MM.1S (cell line): ENCODE measurements at regions not wholly inside any gene's neighbourhood (a gene's known extent, or its start where the extent isn't known, plus 50 kb on each side); places are given as distances from the start of the nearest gene placed in this dataset.
A peak's percentile ranks its signal among the peaks of the same experiment; 100 is the strongest.

Experiments
- DNase-seq: peaks from one replicate; pipeline ENCODE4 v3.0.0-alpha.2; 2015
- H2AFZ ChIP-seq: fragments of 300-600 bp; sonication (generic); 2 replicates; pipeline ENCODE4 v1.6.0; 2016; ENCODE audit warnings: antibody characterized with exemption, low read length
- H3F3A ChIP-seq: fragments of 300-600 bp; sonication (generic); 2 replicates; pipeline ENCODE4 v1.6.1; 2016; ENCODE audit warnings: mild to moderate bottlenecking, antibody characterized with exemption, low read length, moderate library complexity, mixed read lengths; ENCODE audit not compliant: insufficient read depth
- H3K27ac ChIP-seq: fragments of 300-600 bp; sonication (generic); 2 replicates; pipeline ENCODE4 v1.5.1; 2016; ENCODE audit warnings: mild to moderate bottlenecking, low read length
- H3K27me3 ChIP-seq: fragments of 300-600 bp; sonication (generic); replicated peaks from 2 replicates; pipeline ENCODE4 v1.6.0; 2016; ENCODE audit warnings: low read length; ENCODE audit not compliant: insufficient read depth
- H3K36me3 ChIP-seq: fragments of 300-600 bp; sonication (generic); replicated peaks from 2 replicates; pipeline ENCODE4 v1.6.1; 2016; ENCODE audit warnings: mild to moderate bottlenecking, low read length, mixed read lengths; ENCODE audit not compliant: insufficient read depth
- H3K4me1 ChIP-seq: fragments of 300-600 bp; sonication (generic); 2 replicates; pipeline ENCODE4 v1.6.1; 2016; ENCODE audit warnings: low read length, mixed read lengths
- H3K4me2 ChIP-seq: fragments of 300-600 bp; sonication (generic); 2 replicates; pipeline ENCODE4 v1.6.0; 2016; ENCODE audit warnings: low read depth, low read length
- H3K4me3 ChIP-seq: fragments of 300-600 bp; sonication (generic); 2 replicates; pipeline ENCODE4 v1.5.1; 2016; ENCODE audit warnings: low read length, mixed read lengths
- H3K79me2 ChIP-seq: fragments of 300-600 bp; sonication (generic); 2 replicates; pipeline ENCODE4 v1.6.1; 2016; ENCODE audit warnings: mixed run types, low read length, mixed read lengths
- H3K9ac ChIP-seq: fragments of 300-600 bp; sonication (generic); 2 replicates; pipeline ENCODE4 v1.6.1; 2016; ENCODE audit warnings: low read length, mixed read lengths
- H3K9me2 ChIP-seq: fragments of 300-600 bp; sonication (generic); replicated peaks from 2 replicates; pipeline ENCODE4 v1.6.1; 2016; ENCODE audit warnings: mild to moderate bottlenecking, low read length, mixed read lengths; ENCODE audit not compliant: insufficient read depth
- H3K9me3 ChIP-seq: fragments of 300-600 bp; sonication (generic); replicated peaks from 2 replicates; pipeline ENCODE4 v1.6.1; 2016; ENCODE audit warnings: mild to moderate bottlenecking, low read length, mixed read lengths; ENCODE audit not compliant: insufficient read depth
- H4K20me1 ChIP-seq: fragments of 300-600 bp; sonication (generic); 2 replicates; pipeline ENCODE4 v1.6.1; 2016; ENCODE audit warnings: mild to moderate bottlenecking, low read length, moderate library complexity, mixed read lengths; ENCODE audit not compliant: insufficient read depth
- EZH2 ChIP-seq: fragments of 300-600 bp; sonication (generic); optimal IDR thresholded peaks from 2 replicates; pipeline ENCODE3; 2017; ENCODE audit warnings: low read depth, mild to moderate bottlenecking, antibody characterized with exemption, low read length, mixed read lengths
- EZH2phosphoT487 ChIP-seq: fragments of 300-600 bp; sonication (generic); IDR thresholded peaks from 2 replicates; pipeline ENCODE4 v1.6.1; 2018; ENCODE audit warnings: antibody characterized with exemption, low read length
- TF ChIP-seq, protein P1 (sequence below): fragments of 300-600 bp; sonication (generic); IDR thresholded peaks from 2 replicates; pipeline ENCODE4 v1.5.1; 2016; ENCODE audit warnings: antibody characterized with exemption, low read length, mixed read lengths

DNA sequence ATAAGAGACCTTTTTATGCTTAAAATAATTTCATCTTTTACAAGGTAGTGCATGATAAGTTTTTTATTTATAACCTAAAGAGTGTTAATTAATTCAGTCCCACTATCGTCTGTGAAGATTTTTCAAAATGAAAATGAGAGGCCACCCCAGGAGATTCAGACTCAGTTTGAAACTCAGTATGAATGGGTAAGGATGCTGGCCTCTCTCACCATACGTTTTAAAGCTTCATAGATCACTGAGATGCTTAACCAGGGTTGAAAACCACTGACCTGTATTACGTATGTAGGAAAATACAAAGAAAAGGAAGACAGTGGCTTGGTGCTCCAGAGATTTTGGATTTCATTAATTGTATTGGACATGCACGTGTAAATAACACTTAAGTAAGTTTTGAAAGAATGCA is 278.7 kb downstream of the FSIP2 start:
- no peaks in the 10 kb centered on the region for H3K27me3 ChIP-seq
- no peaks in the 10 kb centered on the region for H3F3A ChIP-seq
- no peak overlapping the region for H3K4me3 ChIP-seq
- no peaks in the 10 kb centered on the region for H3K4me1 ChIP-seq
- H2AFZ ChIP-seq = no peak overlapping the region
- no peak overlapping the region for H3K27ac ChIP-seq
- no peaks in the 10 kb centered on the region for H3K9me2 ChIP-seq
- TF ChIP-seq EZH2phosphoT487 = no peak
- TF ChIP-seq, protein P1, sequence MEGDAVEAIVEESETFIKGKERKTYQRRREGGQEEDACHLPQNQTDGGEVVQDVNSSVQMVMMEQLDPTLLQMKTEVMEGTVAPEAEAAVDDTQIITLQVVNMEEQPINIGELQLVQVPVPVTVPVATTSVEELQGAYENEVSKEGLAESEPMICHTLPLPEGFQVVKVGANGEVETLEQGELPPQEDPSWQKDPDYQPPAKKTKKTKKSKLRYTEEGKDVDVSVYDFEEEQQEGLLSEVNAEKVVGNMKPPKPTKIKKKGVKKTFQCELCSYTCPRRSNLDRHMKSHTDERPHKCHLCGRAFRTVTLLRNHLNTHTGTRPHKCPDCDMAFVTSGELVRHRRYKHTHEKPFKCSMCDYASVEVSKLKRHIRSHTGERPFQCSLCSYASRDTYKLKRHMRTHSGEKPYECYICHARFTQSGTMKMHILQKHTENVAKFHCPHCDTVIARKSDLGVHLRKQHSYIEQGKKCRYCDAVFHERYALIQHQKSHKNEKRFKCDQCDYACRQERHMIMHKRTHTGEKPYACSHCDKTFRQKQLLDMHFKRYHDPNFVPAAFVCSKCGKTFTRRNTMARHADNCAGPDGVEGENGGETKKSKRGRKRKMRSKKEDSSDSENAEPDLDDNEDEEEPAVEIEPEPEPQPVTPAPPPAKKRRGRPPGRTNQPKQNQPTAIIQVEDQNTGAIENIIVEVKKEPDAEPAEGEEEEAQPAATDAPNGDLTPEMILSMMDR = no peak
- no peak for TF ChIP-seq EZH2
- H3K36me3 ChIP-seq = no peaks in the 10 kb centered on the region
- no peaks in the 10 kb centered on the region for H4K20me1 ChIP-seq
- no peak overlapping the region for H3K4me2 ChIP-seq
- no peaks in the 10 kb centered on the region for H3K79me2 ChIP-seq
- no peak overlapping the region for H3K9ac ChIP-seq
- no peak for DNase-seq
- no peaks in the 10 kb centered on the region for H3K9me3 ChIP-seq

DNA sequence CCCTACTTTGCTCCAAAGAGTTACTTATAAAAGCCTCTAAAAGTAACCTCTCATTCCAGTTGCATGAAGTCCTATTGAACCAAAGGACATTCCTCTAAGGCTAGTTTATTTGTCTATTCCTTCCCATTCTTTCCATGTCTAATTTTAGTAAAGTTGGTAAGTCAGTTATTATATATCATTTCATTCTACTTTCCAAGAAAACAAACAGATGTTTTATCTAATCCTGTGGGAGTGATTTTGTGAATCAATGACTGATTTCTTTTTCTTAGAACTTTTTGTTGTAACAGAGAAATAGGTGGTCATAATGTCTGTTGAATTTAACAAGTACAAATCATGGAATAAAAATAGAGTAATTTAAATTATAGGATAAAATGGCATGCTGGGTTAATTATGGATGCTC is 286.3 kb downstream of the FSIP2 start:
- no peaks in the 10 kb centered on the region for H3F3A ChIP-seq
- no peaks in the 10 kb centered on the region for H3K36me3 ChIP-seq
- TF ChIP-seq, protein P1 = no peak
- TF ChIP-seq EZH2phosphoT487 (no peak), EZH2 (no peak)
- no peak overlapping the region for H3K4me3 ChIP-seq
- no peaks in the 10 kb centered on the region for H3K4me1 ChIP-seq
- no peaks in the 10 kb centered on the region for H3K27me3 ChIP-seq
- no peak overlapping the region for H2AFZ ChIP-seq
- H3K9ac ChIP-seq = no peak overlapping the region
- H3K4me2 ChIP-seq = no peak overlapping the region
- no peaks in the 10 kb centered on the region for H3K79me2 ChIP-seq
- H3K27ac ChIP-seq = no peak overlapping the region
- no peaks in the 10 kb centered on the region for H4K20me1 ChIP-seq
- H3K9me2 ChIP-seq = no peaks in the 10 kb centered on the region
- DNase-seq = no peak
- no peaks in the 10 kb centered on the region for H3K9me3 ChIP-seq

DNA sequence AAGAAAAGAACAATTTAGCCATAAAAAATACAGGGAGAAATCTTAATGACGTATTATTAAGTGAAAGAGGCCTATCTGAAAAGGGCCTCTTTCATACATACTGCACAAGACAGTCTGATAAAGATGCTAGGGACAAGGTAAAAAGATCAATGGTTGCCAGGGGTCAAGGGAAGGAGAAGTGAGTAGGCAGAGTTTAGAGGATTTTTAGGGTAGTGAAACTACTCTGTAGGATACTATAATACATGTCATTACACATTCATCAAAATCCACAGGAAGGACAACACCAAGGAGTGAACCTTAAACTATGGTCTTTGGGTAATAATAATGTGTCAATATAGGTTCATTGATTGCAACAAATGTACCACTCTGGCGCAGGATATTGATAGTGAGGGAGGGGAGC is 289.3 kb downstream of the FSIP2 start:
- Histone ChIP-seq H3K4me3 (no peak overlapping the region), H3K27ac (no peak overlapping the region), H3K36me3 (no peaks in the 10 kb centered on the region), H3K79me2 (no peaks in the 10 kb centered on the region), H3K4me2 (no peak overlapping the region), H3K9me2 (no peaks in the 10 kb centered on the region), H3K9ac (no peak overlapping the region), H3K9me3 (no peaks in the 10 kb centered on the region), H4K20me1 (no peaks in the 10 kb centered on the region), H3F3A (no peaks in the 10 kb centered on the region), H3K27me3 (no peaks in the 10 kb centered on the region), H3K4me1 (0 out of 2 replicates have a peak, but pooled peaks cover 3% of the 10 kb centered on the region), H2AFZ (no peak overlapping the region)
- no peak for TF ChIP-seq EZH2
- no peak for DNase-seq

DNA sequence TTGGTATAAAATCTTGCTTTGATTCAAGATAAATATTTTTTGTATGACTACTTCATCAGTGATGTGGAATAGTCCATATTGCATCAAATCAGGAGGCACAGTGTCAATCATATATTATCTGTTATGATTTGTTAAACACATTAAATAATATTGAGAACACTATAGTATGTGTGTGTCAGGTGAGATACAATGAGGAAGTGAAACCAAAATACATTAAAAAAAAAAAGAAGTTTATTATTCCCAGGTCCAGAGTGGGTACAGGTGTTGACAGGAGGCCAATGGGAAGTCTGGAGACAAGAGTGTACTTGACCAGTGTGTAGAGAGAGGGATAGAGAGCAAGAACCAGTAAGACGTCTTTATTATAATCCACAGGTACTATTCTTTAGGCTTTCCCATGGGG is 292.6 kb downstream of the FSIP2 start:
- H3K27me3 ChIP-seq = no peaks in the 10 kb centered on the region
- peak; percentile 15 for DNase-seq
- H3K27ac ChIP-seq = no peak overlapping the region
- H3K4me1 ChIP-seq = 0 out of 2 replicates have a peak, but pooled peaks cover 3% of the 10 kb centered on the region
- H3F3A ChIP-seq = no peaks in the 10 kb centered on the region
- no peaks in the 10 kb centered on the region for H4K20me1 ChIP-seq
- no peaks in the 10 kb centered on the region for H3K79me2 ChIP-seq
- no peaks in the 10 kb centered on the region for H3K9me2 ChIP-seq
- no peaks in the 10 kb centered on the region for H3K9me3 ChIP-seq
- no peak overlapping the region for H3K4me3 ChIP-seq
- no peaks in the 10 kb centered on the region for H3K36me3 ChIP-seq
- H3K9ac ChIP-seq = no peak overlapping the region
- TF ChIP-seq, protein P1 = no peak
- TF ChIP-seq EZH2phosphoT487 (no peak), EZH2 (no peak)
- H2AFZ ChIP-seq = no peak overlapping the region
- H3K4me2 ChIP-seq = no peak overlapping the region
